OCI-LY7 (cell line): ENCODE measurements at regions not wholly inside any gene's neighbourhood (a gene's known extent, or its start where the extent isn't known, plus 50 kb on each side); places are given as distances from the start of the nearest gene placed in this dataset.

Experiments
- BruUV-seq: library from RNA; stranded (reverse); fragments of 400-500 nt; replicated peaks from 2 replicates; lab custom pipeline; 2021; lab: Mats Ljungman, UMichigan
- CTCF ChIA-PET: fragments of 300-600 bp; sonication (Branson Sonifier 250); formaldehyde crosslinking; loops from one replicate; lab custom pipeline; 2022; ENCODE audit warnings: antibody characterized with exemption; ENCODE audit not compliant: unreplicated experiment; lab: Charles Lee
- POLR2A ChIA-PET: fragments of 300-600 bp; sonication (Branson Sonifier 250); formaldehyde crosslinking; loops from one replicate; lab custom pipeline; 2022; ENCODE audit warnings: antibody characterized with exemption; lab: Charles Lee
- DNase-seq: peaks from one replicate; pipeline ENCODE4 v3.0.0-alpha.2; 2015; ENCODE audit warnings: low spot score
- H2AFZ ChIP-seq: fragments of 200-600 bp; sonication (generic), shearing (Covaris generic); 2 replicates; pipeline ENCODE4 v1.6.1; 2014; ENCODE audit warnings: mild to moderate bottlenecking, antibody characterized with exemption, low read length, moderate library complexity
- H3K27ac ChIP-seq: fragments of 200-600 bp; sonication (generic); 2 replicates; pipeline ENCODE4 v1.5.1; 2014; ENCODE audit warnings: mixed run types, low read depth, mild to moderate bottlenecking, moderate library complexity, low read length, inconsistent platforms; ENCODE audit not compliant: poor library complexity, severe bottlenecking
- H3K36me3 ChIP-seq: fragments of 200-600 bp; sonication (generic); 2 replicates; pipeline ENCODE4 v1.6.1; 2014; ENCODE audit warnings: mild to moderate bottlenecking, antibody characterized with exemption, low read length, moderate library complexity, mixed read lengths; ENCODE audit not compliant: insufficient read depth
- H3K4me1 ChIP-seq: fragments of 200-600 bp; sonication (generic); 2 replicates; pipeline ENCODE4 v1.5.1; 2014; ENCODE audit warnings: mild to moderate bottlenecking, low read length; ENCODE audit not compliant: insufficient read depth, poor library complexity, severe bottlenecking
- H3K4me2 ChIP-seq: fragments of 200-600 bp; sonication (generic); 2 replicates; pipeline ENCODE4 v1.6.1; 2014; ENCODE audit warnings: mild to moderate bottlenecking, low read length
- H3K4me3 ChIP-seq: fragments of 200-600 bp; sonication (generic); 2 replicates; pipeline ENCODE4 v1.5.1; 2014; ENCODE audit warnings: mild to moderate bottlenecking, low read depth, low read length; ENCODE audit not compliant: poor library complexity, severe bottlenecking
- H3K79me2 ChIP-seq: fragments of 200-600 bp; sonication (generic); 2 replicates; pipeline ENCODE4 v1.6.1; 2016; ENCODE audit warnings: low read depth, mild to moderate bottlenecking, low read length, moderate library complexity, mixed read lengths; ENCODE audit not compliant: insufficient read depth
- H3K9me2 ChIP-seq: fragments of 200-600 bp; sonication (generic); 2 replicates; pipeline ENCODE4 v1.6.1; 2016; ENCODE audit warnings: mild to moderate bottlenecking, low read length, mixed read lengths; ENCODE audit not compliant: insufficient read depth
- H3K9me3 ChIP-seq: fragments of 200-600 bp; sonication (generic); 2 replicates; pipeline ENCODE4 v1.6.1; 2014; ENCODE audit warnings: mild to moderate bottlenecking, mixed run types, low read length, mixed read lengths
- H4K20me1 ChIP-seq: fragments of 200-600 bp; sonication (generic); 2 replicates; pipeline ENCODE4 v1.6.1; 2014; ENCODE audit warnings: mild to moderate bottlenecking, antibody characterized with exemption, low read length, moderate library complexity, mixed read lengths; ENCODE audit not compliant: insufficient read depth
- EZH2phosphoT487 ChIP-seq: fragments of 200-600 bp; sonication (generic); IDR thresholded peaks from 2 replicates; pipeline ENCODE4 v1.6.1; 2018; ENCODE audit warnings: low read depth, borderline replicate concordance, mild to moderate bottlenecking, mixed run types, antibody characterized with exemption, low read length, moderate library complexity, mixed read lengths
- intact Hi-C: fragments of 100-400 bp; cut with micrococcal nuclease; formaldehyde crosslinking; loops from one replicate; pipeline ENCODE4 v1.10.0; 2022; ENCODE audit not compliant: unreplicated experiment
- TF ChIP-seq, protein P1 (sequence below): fragments of 200-600 bp; sonication (generic); conservative IDR thresholded peaks from 2 replicates; pipeline ENCODE4 v1.5.1; 2014; ENCODE audit warnings: mild to moderate bottlenecking, antibody characterized with exemption, low read length, moderate library complexity, mixed read lengths

DNA sequence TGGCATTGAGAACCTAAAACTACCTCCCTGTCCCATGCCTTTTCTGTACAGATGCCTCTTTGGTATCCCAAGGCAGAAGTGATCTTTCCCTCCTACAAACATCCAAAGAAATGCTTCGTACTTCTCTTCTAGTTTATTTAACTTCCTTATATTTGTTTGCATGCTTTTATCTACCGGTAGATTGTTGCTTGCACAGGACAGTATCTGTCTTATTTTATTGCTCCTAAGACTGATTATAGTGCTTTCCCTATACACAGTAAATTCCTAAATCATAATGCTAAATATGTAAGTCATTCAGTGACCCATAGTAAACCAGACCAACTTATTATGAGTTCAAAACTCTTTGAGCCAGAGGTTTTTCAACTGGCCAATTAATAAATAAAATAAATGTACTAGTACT is 156.9 kb downstream of the PRELID2 start:
- POLR2A ChIA-PET = no interaction called here
- no peaks in the 10 kb centered on the region for H3K9me2 ChIP-seq
- H4K20me1 ChIP-seq = no peaks in the 10 kb centered on the region; the same call in 1 of the 2 replicates
- H3K79me2 ChIP-seq = no peaks in the 10 kb centered on the region
- H3K9me3 ChIP-seq = no peaks in the 10 kb centered on the region
- CTCF ChIA-PET = no interaction called here
- BruUV-seq = no TSS peak
- H3K36me3 ChIP-seq = no peaks in the 10 kb centered on the region
- no peaks in the 10 kb centered on the region for H3K4me1 ChIP-seq
- TF ChIP-seq EZH2phosphoT487 = no peak
- TF ChIP-seq, protein P1, sequence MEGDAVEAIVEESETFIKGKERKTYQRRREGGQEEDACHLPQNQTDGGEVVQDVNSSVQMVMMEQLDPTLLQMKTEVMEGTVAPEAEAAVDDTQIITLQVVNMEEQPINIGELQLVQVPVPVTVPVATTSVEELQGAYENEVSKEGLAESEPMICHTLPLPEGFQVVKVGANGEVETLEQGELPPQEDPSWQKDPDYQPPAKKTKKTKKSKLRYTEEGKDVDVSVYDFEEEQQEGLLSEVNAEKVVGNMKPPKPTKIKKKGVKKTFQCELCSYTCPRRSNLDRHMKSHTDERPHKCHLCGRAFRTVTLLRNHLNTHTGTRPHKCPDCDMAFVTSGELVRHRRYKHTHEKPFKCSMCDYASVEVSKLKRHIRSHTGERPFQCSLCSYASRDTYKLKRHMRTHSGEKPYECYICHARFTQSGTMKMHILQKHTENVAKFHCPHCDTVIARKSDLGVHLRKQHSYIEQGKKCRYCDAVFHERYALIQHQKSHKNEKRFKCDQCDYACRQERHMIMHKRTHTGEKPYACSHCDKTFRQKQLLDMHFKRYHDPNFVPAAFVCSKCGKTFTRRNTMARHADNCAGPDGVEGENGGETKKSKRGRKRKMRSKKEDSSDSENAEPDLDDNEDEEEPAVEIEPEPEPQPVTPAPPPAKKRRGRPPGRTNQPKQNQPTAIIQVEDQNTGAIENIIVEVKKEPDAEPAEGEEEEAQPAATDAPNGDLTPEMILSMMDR = no peak
- no peak overlapping the region for H3K4me3 ChIP-seq
- H3K4me2 ChIP-seq = no peak overlapping the region
- H2AFZ ChIP-seq = no peak overlapping the region
- DNase-seq = no peak
- intact Hi-C loops = no loop called here
- no peak overlapping the region for H3K27ac ChIP-seq

DNA sequence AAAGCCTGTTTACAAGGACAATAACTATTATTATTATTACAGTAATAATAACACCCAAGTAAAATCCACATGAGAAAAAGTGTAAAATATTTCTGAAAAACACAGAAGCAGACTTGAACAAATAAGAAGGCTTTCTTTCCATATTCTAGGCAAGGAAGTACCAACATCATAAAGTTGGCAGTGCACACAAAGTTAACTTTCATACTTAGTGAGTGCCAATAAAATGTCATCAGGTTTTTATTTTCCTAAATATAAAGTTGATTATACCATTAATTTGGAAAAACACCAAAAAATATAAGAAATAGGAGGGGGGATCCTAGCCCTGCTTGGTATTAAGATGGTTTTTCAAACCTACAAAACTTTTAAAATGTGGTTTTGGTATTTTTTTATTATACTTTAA is 161.4 kb downstream of the PRELID2 start:
- intact Hi-C loops = no loop called here
- no peak for TF ChIP-seq EZH2phosphoT487
- TF ChIP-seq, protein P1 = no peak
- H2AFZ ChIP-seq = no peak overlapping the region
- DNase-seq = no peak
- no peak overlapping the region for H3K27ac ChIP-seq
- ChIA-PET CTCF (no interaction called here), POLR2A (no interaction called here)
- H3K9me2 ChIP-seq = no peaks in the 10 kb centered on the region
- H3K4me3 ChIP-seq = no peak overlapping the region
- H4K20me1 ChIP-seq = no peaks in the 10 kb centered on the region; the same call in 1 of the 2 replicates
- no TSS peak for BruUV-seq
- no peaks in the 10 kb centered on the region for H3K79me2 ChIP-seq
- H3K4me2 ChIP-seq = no peak overlapping the region
- H3K9me3 ChIP-seq = no peaks in the 10 kb centered on the region
- H3K36me3 ChIP-seq = no peaks in the 10 kb centered on the region
- H3K4me1 ChIP-seq = no peaks in the 10 kb centered on the region

DNA sequence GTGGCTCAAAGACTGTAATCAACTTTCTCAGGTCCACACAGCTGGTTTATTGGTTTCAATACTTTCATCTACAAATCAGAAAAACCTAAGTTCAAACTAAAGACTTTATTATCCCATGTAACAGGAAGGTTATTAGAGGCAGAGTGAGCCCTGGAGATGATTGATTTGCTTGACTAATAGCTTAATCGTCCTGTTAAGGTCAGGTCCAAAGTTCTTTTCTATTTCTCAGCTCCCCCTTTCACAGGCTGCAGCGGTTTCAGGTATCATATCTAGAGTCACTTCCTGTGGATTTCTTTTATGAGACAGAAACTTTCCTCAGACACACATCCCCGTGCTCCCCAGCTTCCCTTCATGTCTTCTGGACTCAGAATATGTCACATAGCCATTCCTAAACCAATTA is 166.4 kb downstream of the PRELID2 start:
- CTCF ChIA-PET = no interaction called here

More for the DNA sequence above, 166.4 kb downstream of the PRELID2 start:
- H3K27ac ChIP-seq = no peak overlapping the region
- no peak for TF ChIP-seq EZH2phosphoT487
- TF ChIP-seq, protein P1 = no peak
- BruUV-seq = no TSS peak
- H3K79me2 ChIP-seq = no peaks in the 10 kb centered on the region
- no peaks in the 10 kb centered on the region for H3K36me3 ChIP-seq
- no peak overlapping the region for H2AFZ ChIP-seq
- intact Hi-C loops = no loop called here
- POLR2A ChIA-PET = interaction anchor here (1.4 kb wide), 1 partner anchor 11 kb away, joined by 4 read pairs; no protein-coding TSS in a partner anchor
- DNase-seq = no peak
- no peaks in the 10 kb centered on the region for H3K4me1 ChIP-seq
- no peaks in the 10 kb centered on the region for H4K20me1 ChIP-seq
- H3K9me3 ChIP-seq = no peaks in the 10 kb centered on the region
- no peaks in the 10 kb centered on the region for H3K9me2 ChIP-seq
- H3K4me2 ChIP-seq = no peak overlapping the region
- no peak overlapping the region for H3K4me3 ChIP-seq
